ENCODE measurements at regions not wholly inside any gene's neighbourhood (a gene's known extent, or its start where the extent isn't known, plus 50 kb on each side); places are given as distances from the start of the nearest gene placed in this dataset.
"Not testable (repeated sequence)": the region's sequence is repeated elsewhere in the genome, so short reads cannot be mapped to it uniquely, and the experiment has no call there.

- not testable (repeated sequence) for DNase-seq; H3K36me3 Mint-ChIP-seq (ENCODE audit: insufficient read depth in 1 of 3, low read depth in 3 of 3); H3K14ac ChIP-seq (ENCODE audit: insufficient read depth, low read length); H3K18ac ChIP-seq (ENCODE audit: insufficient read length, low read depth, low read length); H4K20me1 ChIP-seq (ENCODE audit: control insufficient read depth, insufficient read depth, insufficient read length); H3K23ac ChIP-seq (ENCODE audit: insufficient read length, low read depth, low read length); H2AFZ ChIP-seq (ENCODE audit: low read length); H3K27me3 ChIP-seq (ENCODE audit: insufficient read depth, low read length); H3K56ac ChIP-seq (ENCODE audit: insufficient read length, low read depth, low read length); H2BK15ac ChIP-seq (ENCODE audit: low read depth, low read length); H3K4me2 ChIP-seq (ENCODE audit: insufficient read depth, insufficient read length, low read length); H4K5ac ChIP-seq (ENCODE audit: insufficient read length, low read depth, low read length); H3K79me1 ChIP-seq (ENCODE audit: insufficient read depth, low read depth, low read length, poor library complexity, severe bottlenecking); H3T11ph ChIP-seq (ENCODE audit: low read length); H3K79me2 ChIP-seq (ENCODE audit: insufficient read depth, low read length); H2BK20ac ChIP-seq (ENCODE audit: low read depth, low read length, poor library complexity, severe bottlenecking); H3K9me3 Mint-ChIP-seq; H3K27ac ChIP-seq (ENCODE audit: insufficient read length, low read depth, low read length); H3K4me1 Mint-ChIP-seq; H3K27me3 Mint-ChIP-seq (ENCODE audit: low read depth); H3K9ac ChIP-seq (ENCODE audit: extremely low read depth, insufficient read length, low read length); H3K4ac ChIP-seq (ENCODE audit: low read depth, low read length); H3K27ac Mint-ChIP-seq; H2AK5ac ChIP-seq (ENCODE audit: insufficient read length, low read length); H3K4me3 Mint-ChIP-seq; H3K9me3 ChIP-seq (ENCODE audit: control insufficient read depth, low read depth, low read length); H2BK12ac ChIP-seq (ENCODE audit: insufficient read length, low read depth, low read length); H4K91ac ChIP-seq (ENCODE audit: insufficient read length, low read depth, low read length); H3K23me2 ChIP-seq (ENCODE audit: insufficient read length, low read depth, low read length, poor library complexity, severe bottlenecking); H4K8ac ChIP-seq (replicated peaks; ENCODE audit: insufficient read length, low read depth, low read length); H2BK120ac ChIP-seq (ENCODE audit: low read depth, low read length, poor library complexity, severe bottlenecking); H2BK5ac ChIP-seq (ENCODE audit: insufficient read length, low read length); H3K4me1 ChIP-seq (ENCODE audit: insufficient read depth, low read length)
- no CpG with 5 or more reads among the region's 29 CpGs for WGBS (ENCODE audit: extremely low coverage, insufficient read length, low lambda C conversion rate)
These were observed 61.9 kb upstream of the EEF1E1 start for GRCh38 chr6:8164281-8164680.

All from H9 (cell line).